C4-2B (cell line): ENCODE measurements at regions not wholly inside any gene's neighbourhood (a gene's known extent, or its start where the extent isn't known, plus 50 kb on each side); places are given as distances from the start of the nearest gene placed in this dataset.

Experiments
- CTCF ChIP-seq: fragments of 450-650 bp; conservative IDR thresholded peaks from 2 replicates; pipeline ENCODE4 v1.5.1; 2017; ENCODE audit warnings: mild to moderate bottlenecking
- ZFX ChIP-seq: fragments of 450-650 bp; IDR thresholded peaks from 2 replicates; pipeline ENCODE4 v1.6.1; 2017

GRCh38 chr14:96663491-96664067, 133.6 kb upstream of the VRK1 start:
- no peak for TF ChIP-seq CTCF
- no peak for TF ChIP-seq ZFX
